ENCODE measurements at regions not wholly inside any gene's neighbourhood (a gene's known extent, or its start where the extent isn't known, plus 50 kb on each side); places are given as distances from the start of the nearest gene placed in this dataset.

- no peak for DNase-seq
Measured at GRCh38 chr12:28601570-28602058, 411.4 kb downstream of the CCDC91 start.

- peak; percentile 3 for DNase-seq
Measured at GRCh38 chr12:28602786-28603185, 412.5 kb downstream of the CCDC91 start.

GRCh38 chr12:28603239-28603638 is 413.0 kb downstream of the CCDC91 start:
- no peak for DNase-seq

GRCh38 chr12:28603801-28604200 is 413.5 kb downstream of the CCDC91 start:
- no peak for DNase-seq

- no peak for DNase-seq
Measured at GRCh38 chr12:28604240-28604639, 414.0 kb downstream of the CCDC91 start.

GRCh38 chr12:28606967-28607557 is 416.8 kb downstream of the CCDC91 start:
- DNase-seq: no peak

- no peak for DNase-seq
Measured at GRCh38 chr12:28610401-28611114, 420.3 kb downstream of the CCDC91 start.

- DNase-seq: no peak
Measured at GRCh38 chr12:28611115-28611435, 420.8 kb downstream of the CCDC91 start.

- DNase-seq: no peak
Measured at GRCh38 chr12:28611449-28611848, 421.2 kb downstream of the CCDC91 start.

- no peak for DNase-seq
Measured at GRCh38 chr12:28618171-28618570, 427.9 kb downstream of the CCDC91 start.

- DNase-seq: no peak
Measured at GRCh38 chr12:28618772-28619171, 428.5 kb downstream of the CCDC91 start.

GRCh38 chr12:28620281-28620680 is 430.0 kb downstream of the CCDC91 start:
- no peak for DNase-seq

- DNase-seq: no peak
Measured at GRCh38 chr12:28622406-28622805, 432.1 kb downstream of the CCDC91 start.

GRCh38 chr12:28626504-28626903 is 436.2 kb downstream of the CCDC91 start:
- no peak for DNase-seq

- DNase-seq: no peak
Measured at GRCh38 chr12:28629691-28630090, 439.4 kb downstream of the CCDC91 start.

GRCh38 chr12:28631831-28632230 is 441.6 kb downstream of the CCDC91 start:
- no peak for DNase-seq

- DNase-seq: no peak
Measured at GRCh38 chr12:28640519-28640918, 450.3 kb downstream of the CCDC91 start.

- DNase-seq: no peak
Measured at GRCh38 chr12:28645436-28645835, 455.2 kb downstream of the CCDC91 start.

GRCh38 chr12:28645891-28646290 is 455.6 kb downstream of the CCDC91 start:
- no peak for DNase-seq

GRCh38 chr12:28650906-28651305 is 460.6 kb downstream of the CCDC91 start:
- DNase-seq: no peak

- DNase-seq: no peak
Measured at GRCh38 chr12:28652239-28652638, 462.0 kb downstream of the CCDC91 start.

GRCh38 chr12:28681980-28682379 is 467.1 kb upstream of the FAR2 start:
- no peak for DNase-seq

GRCh38 chr12:28683366-28683765 is 465.7 kb upstream of the FAR2 start:
- no peak for DNase-seq

GRCh38 chr12:28689398-28690175 is 459.5 kb upstream of the FAR2 start:
- DNase-seq: no peak
